ENCODE measurements at regions not wholly inside any gene's neighbourhood (a gene's known extent, or its start where the extent isn't known, plus 50 kb on each side); places are given as distances from the start of the nearest gene placed in this dataset.

- no peak for DNase-seq
- intact Hi-C loops (cut with DNase I; ENCODE audit: low total_unique reads) = no loop called here
- no peaks in the 10 kb centered on the region for H3K9me3 ChIP-seq
- H3K4me3 ChIP-seq = no peak overlapping the region
- H3K27me3 ChIP-seq = no peaks in the 10 kb centered on the region
- no peaks in the 10 kb centered on the region for H3K36me3 ChIP-seq
- no peak overlapping the region for H3K27ac ChIP-seq
- 80 to 92% (median 84%) methylated on average over 6 of the region's 6 CpGs for WGBS, 5 donors
- peaks cover 0 to 11% (median 4%) of the 10 kb centered on the region in 4 donors for H3K4me1 ChIP-seq
- TF ChIP-seq POLR2A (IDR thresholded peaks at IDR 0.05) = no peak
- TF ChIP-seq CTCF (IDR thresholded peaks at IDR 0.05) = no peak
- no peak for TF ChIP-seq POLR2AphosphoS5 (IDR thresholded peaks at IDR 0.05)
- TF ChIP-seq EP300 (IDR thresholded peaks at IDR 0.05) = no peak
Observed at GRCh38 chr6:43880236-43881137, 110.5 kb downstream of the VEGFA start.

GRCh38 chr6:43879722-43880121 lies 109.7 kb downstream of the VEGFA start:
- H3K4me1 ChIP-seq = peaks cover 0 to 14% (median 10%) of the 10 kb centered on the region in 4 donors
- intact Hi-C loops (cut with DNase I; ENCODE audit: low total_unique reads) = no loop called here
- H3K9me3 ChIP-seq = no peaks in the 10 kb centered on the region
- H3K4me3 ChIP-seq = no peak overlapping the region
- no peaks in the 10 kb centered on the region for H3K27me3 ChIP-seq
- no peak for DNase-seq
- no peaks in the 10 kb centered on the region for H3K36me3 ChIP-seq
- no peak overlapping the region for H3K27ac ChIP-seq
- TF ChIP-seq POLR2AphosphoS5 (IDR thresholded peaks at IDR 0.05) = no peak
- TF ChIP-seq POLR2A (IDR thresholded peaks at IDR 0.05) = no peak
- no peak for TF ChIP-seq CTCF (IDR thresholded peaks at IDR 0.05)
- TF ChIP-seq EP300 (IDR thresholded peaks at IDR 0.05) = no peak
- 74 to 94% (median 86%) methylated on average over 4 of the region's 4 CpGs for WGBS, 5 donors

GRCh38 chr6:43878823-43879495 lies 108.9 kb downstream of the VEGFA start:
- Histone ChIP-seq H3K27ac (no peak overlapping the region), H3K27me3 (no peaks in the 10 kb centered on the region), H3K36me3 (no peaks in the 10 kb centered on the region), H3K4me3 (no peak overlapping the region), H3K4me1 (peaks cover 0 to 16% (median 14%) of the 10 kb centered on the region in 4 donors), H3K9me3 (no peaks in the 10 kb centered on the region)
- 72 to 85% (median 79%) methylated on average over 5 to 11 of the region's 11 CpGs for WGBS, 5 donors
- peak; percentile 57 to 69 for DNase-seq
- intact Hi-C loops (cut with DNase I; ENCODE audit: low total_unique reads) = no loop called here
- TF ChIP-seq EP300 (IDR thresholded peaks at IDR 0.05) (no peak), POLR2AphosphoS5 (IDR thresholded peaks at IDR 0.05) (no peak), CTCF (IDR thresholded peaks at IDR 0.05) (no peak), POLR2A (IDR thresholded peaks at IDR 0.05) (no peak)

GRCh38 chr6:43878127-43878634 lies 108.2 kb downstream of the VEGFA start:
- Histone ChIP-seq H3K4me3 (no peak overlapping the region), H3K9me3 (no peaks in the 10 kb centered on the region), H3K36me3 (no peaks in the 10 kb centered on the region), H3K27ac (no peak overlapping the region), H3K27me3 (no peaks in the 10 kb centered on the region), H3K4me1 (peaks cover 0 to 17% (median 16%) of the 10 kb centered on the region in 4 donors)
- intact Hi-C loops (cut with DNase I; ENCODE audit: low total_unique reads) = no loop called here
- no peak for DNase-seq
- 89 to 96% (median 95%) methylated on average over 8 of the region's 8 CpGs for WGBS, 5 donors
- no peak for TF ChIP-seq POLR2AphosphoS5 (IDR thresholded peaks at IDR 0.05)
- no peak for TF ChIP-seq EP300 (IDR thresholded peaks at IDR 0.05)
- no peak for TF ChIP-seq POLR2A (IDR thresholded peaks at IDR 0.05)
- TF ChIP-seq CTCF (IDR thresholded peaks at IDR 0.05) = no peak
